Fibroblast of villous mesenchyme (primary cell): ENCODE measurements at regions not wholly inside any gene's neighbourhood (a gene's known extent, or its start where the extent isn't known, plus 50 kb on each side); places are given as distances from the start of the nearest gene placed in this dataset.

Experiments used
- DNase-seq: peaks from one replicate; pipeline ENCODE4 v3.0.0-alpha.2; 2010; ENCODE audit warnings: low read depth
- H3K4me3 ChIP-seq: 2 replicates; pipeline ENCODE4 v1.5.1; 2011; ENCODE audit warnings: low read depth, mild to moderate bottlenecking, low read length
- CTCF ChIP-seq: IDR thresholded peaks from 2 replicates; pipeline ENCODE4 v1.5.1; 2012; ENCODE audit warnings: low read depth, mild to moderate bottlenecking, low read length; ENCODE audit not compliant: insufficient read depth

- TF ChIP-seq CTCF: no peak
- DNase-seq: no peak
- no peak overlapping the region for H3K4me3 ChIP-seq
These were observed 502.0 kb upstream of the KLF4 start for GRCh38 chr9:107991581-107991980.

- no peak overlapping the region for H3K4me3 ChIP-seq
- no peak for TF ChIP-seq CTCF
- DNase-seq: peak; percentile 89
These were observed 500.0 kb upstream of the KLF4 start for GRCh38 chr9:107989544-107989943.

DNA sequence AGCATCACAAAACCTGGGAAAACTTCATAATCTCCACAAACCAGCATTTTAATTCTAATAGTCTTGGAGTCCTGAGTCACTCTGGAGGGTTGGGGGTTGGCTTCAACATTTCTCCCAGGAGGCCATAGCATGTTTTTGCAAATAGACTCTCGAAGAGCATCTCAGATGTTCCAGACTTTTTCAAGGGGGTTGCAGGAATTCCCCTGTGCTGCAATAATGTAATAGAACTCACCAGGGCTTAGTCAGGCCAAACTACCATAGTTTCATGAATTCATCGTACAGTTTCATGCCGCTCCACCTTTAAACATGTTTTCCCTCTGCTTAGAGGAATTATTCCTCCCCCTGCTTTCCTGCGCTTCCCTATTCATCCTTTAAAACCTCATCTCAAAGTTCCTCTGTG, 499.5 kb upstream of the KLF4 start:
- DNase-seq: peak; percentile 50
- no peak overlapping the region for H3K4me3 ChIP-seq
- no peak for TF ChIP-seq CTCF

GRCh38 chr9:107984956-107985355, 495.4 kb upstream of the KLF4 start:
- no peak overlapping the region for H3K4me3 ChIP-seq
- no peak for DNase-seq
- no peak for TF ChIP-seq CTCF

DNA sequence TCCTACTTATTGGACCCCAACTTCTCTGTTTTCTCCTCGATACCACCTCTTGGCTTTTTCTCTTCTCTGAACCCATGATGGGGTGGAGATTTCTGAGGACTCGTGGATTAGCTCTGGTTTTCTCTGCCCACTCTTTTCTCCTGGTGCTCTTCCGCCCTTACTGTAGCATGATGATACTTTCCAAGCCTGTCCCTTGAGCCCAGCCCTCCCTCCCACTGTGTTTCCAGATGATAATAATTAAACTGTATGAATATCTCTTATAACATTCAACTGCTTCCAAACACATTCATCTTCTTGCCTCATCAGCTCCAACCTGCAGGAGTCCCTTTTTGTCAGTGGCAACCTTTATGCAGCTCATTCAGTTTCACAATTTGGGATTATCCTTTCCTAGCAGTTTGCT, 494.2 kb upstream of the KLF4 start:
- peak; percentile 7 for DNase-seq
- no peak for TF ChIP-seq CTCF
- no peak overlapping the region for H3K4me3 ChIP-seq

- peak; percentile 42 for DNase-seq
- no peak overlapping the region for H3K4me3 ChIP-seq
- TF ChIP-seq CTCF: no peak
These were observed 493.6 kb upstream of the KLF4 start for GRCh38 chr9:107983181-107983603.

GRCh38 chr9:107982745-107983144, 493.2 kb upstream of the KLF4 start:
- TF ChIP-seq CTCF: no peak
- no peak for DNase-seq
- H3K4me3 ChIP-seq: no peak overlapping the region
